ENCODE measurements at regions not wholly inside any gene's neighbourhood (a gene's known extent, or its start where the extent isn't known, plus 50 kb on each side); places are given as distances from the start of the nearest gene placed in this dataset.
A peak's percentile ranks its signal among the peaks of the same experiment; 100 is the strongest.

DNA sequence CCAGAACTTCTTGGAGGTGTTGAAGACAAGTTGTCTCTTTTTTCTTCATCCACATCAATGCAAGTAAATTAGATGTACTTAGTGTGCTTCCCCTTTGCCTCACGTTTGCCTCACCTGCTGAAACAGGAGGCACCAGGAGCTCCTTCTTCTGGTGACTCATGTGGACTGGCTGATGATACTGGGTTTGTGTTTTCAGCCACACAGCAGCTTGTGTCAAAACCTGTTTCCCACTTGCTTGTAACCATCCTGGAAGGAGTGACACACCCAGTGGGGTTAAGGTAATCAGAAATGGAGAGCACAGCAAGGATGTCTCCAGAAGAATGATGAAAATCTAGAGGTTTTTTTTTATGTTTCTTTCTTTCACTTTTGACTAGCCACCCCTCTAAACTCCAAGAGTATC, 143.3 kb upstream of the RBMS3 start:
- intact Hi-C loops (cut with DNase I): no loop called here
- ATAC-seq: no peak
- no peaks in the 10 kb centered on the region for H3K36me3 ChIP-seq
- peaks cover 0 to 2% (median 0%) of the 10 kb centered on the region in 9 donors for H3K27me3 ChIP-seq
- DNase-seq: no peak
- no peak overlapping the region for H3K4me3 ChIP-seq
- H3K9me3 ChIP-seq: no peaks in the 10 kb centered on the region
- TF ChIP-seq, protein P1, sequence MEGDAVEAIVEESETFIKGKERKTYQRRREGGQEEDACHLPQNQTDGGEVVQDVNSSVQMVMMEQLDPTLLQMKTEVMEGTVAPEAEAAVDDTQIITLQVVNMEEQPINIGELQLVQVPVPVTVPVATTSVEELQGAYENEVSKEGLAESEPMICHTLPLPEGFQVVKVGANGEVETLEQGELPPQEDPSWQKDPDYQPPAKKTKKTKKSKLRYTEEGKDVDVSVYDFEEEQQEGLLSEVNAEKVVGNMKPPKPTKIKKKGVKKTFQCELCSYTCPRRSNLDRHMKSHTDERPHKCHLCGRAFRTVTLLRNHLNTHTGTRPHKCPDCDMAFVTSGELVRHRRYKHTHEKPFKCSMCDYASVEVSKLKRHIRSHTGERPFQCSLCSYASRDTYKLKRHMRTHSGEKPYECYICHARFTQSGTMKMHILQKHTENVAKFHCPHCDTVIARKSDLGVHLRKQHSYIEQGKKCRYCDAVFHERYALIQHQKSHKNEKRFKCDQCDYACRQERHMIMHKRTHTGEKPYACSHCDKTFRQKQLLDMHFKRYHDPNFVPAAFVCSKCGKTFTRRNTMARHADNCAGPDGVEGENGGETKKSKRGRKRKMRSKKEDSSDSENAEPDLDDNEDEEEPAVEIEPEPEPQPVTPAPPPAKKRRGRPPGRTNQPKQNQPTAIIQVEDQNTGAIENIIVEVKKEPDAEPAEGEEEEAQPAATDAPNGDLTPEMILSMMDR (IDR thresholded peaks at IDR 0.05): no peak
- TF ChIP-seq POLR2A (IDR thresholded peaks at IDR 0.05): no peak
- H3K27ac ChIP-seq: no peak overlapping the region
- 75 to 86% (median 80%) methylated on average over 1 of the region's 1 CpG for WGBS, 4 donors
- H3K4me1 ChIP-seq: peaks cover 0 to 25% (median 2%) of the 10 kb centered on the region in 12 donors

DNA sequence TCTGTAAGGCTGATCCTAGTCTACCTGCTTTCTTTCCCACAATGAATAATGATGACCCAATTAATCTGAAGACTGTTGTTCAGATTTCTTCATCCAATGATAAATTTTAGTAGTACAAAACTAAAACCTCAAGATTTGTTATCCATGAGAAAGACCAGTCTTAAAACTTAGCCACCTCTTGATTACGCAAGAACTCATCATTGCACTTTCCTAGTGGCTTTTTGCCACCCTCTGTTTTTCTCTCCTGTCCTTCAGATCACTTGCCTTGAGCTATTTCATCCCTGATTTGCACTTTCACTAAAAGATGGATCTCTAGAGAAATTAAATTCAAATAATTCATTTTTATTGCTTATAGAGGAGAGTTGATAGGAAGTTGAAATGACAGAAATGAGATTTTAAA, 142.7 kb upstream of the RBMS3 start:
- Histone ChIP-seq H3K27me3 (peaks cover 0 to 2% (median 0%) of the 10 kb centered on the region in 9 donors), H3K9me3 (no peaks in the 10 kb centered on the region), H3K36me3 (no peaks in the 10 kb centered on the region), H3K27ac (no peak overlapping the region), H3K4me3 (no peak overlapping the region), H3K4me1 (peaks cover 0 to 25% (median 2%) of the 10 kb centered on the region in 12 donors)
- intact Hi-C loops (cut with DNase I): no loop called here
- WGBS, 4 donors: 95 to 100% (median 97%) methylated on average over 1 of the region's 1 CpG
- no peak for ATAC-seq
- DNase-seq: no peak
- TF ChIP-seq, protein P1 (IDR thresholded peaks at IDR 0.05): no peak
- no peak for TF ChIP-seq POLR2A (IDR thresholded peaks at IDR 0.05)

DNA sequence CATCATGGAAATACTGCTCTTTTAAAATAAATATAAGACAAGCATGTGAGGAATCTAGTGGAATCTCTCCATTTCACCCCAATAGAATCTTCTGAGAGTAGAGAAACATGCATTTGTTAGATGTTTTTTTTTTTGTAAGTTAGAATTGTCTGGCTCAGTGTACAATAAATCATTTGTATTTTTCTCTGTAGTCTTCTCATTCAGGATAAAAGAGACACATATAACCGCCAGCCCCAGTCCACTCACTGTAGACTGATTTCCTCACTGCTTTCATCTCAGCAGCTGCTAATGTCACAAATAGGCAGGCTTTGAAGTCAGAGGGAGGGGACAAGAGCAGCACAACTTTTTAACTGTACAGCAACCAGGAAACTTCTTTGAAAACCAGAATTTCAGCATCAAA, 140.2 kb upstream of the RBMS3 start:
- intact Hi-C loops (cut with DNase I): loop anchor here in 8 of 10 donors (5.0 to 10.0 kb wide), 6 partner anchors 134 to 627 kb away; no protein-coding TSS in a partner anchor
- Histone ChIP-seq H3K9me3 (no peaks in the 10 kb centered on the region), H3K4me1 (peaks cover 0 to 33% (median 6%) of the 10 kb centered on the region in 12 donors), H3K4me3 (peak overlapping the region in 2 of 12 donors; percentile 2 to 24), H3K36me3 (no peaks in the 10 kb centered on the region), H3K27me3 (peaks cover 0 to 2% (median 0%) of the 10 kb centered on the region in 9 donors), H3K27ac (peak overlapping the region in 7 of 12 donors; percentile 25 to 66 (median 51))
- DNase-seq (no peak), ATAC-seq (peak in 3 of 4 donors; percentile 45 to 80 (median 65))
- 54 to 72% (median 62%) methylated on average over 1 of the region's 1 CpG for WGBS, 4 donors
- TF ChIP-seq, protein P1 (IDR thresholded peaks at IDR 0.05): no peak
- no peak for TF ChIP-seq POLR2A (IDR thresholded peaks at IDR 0.05)

DNA sequence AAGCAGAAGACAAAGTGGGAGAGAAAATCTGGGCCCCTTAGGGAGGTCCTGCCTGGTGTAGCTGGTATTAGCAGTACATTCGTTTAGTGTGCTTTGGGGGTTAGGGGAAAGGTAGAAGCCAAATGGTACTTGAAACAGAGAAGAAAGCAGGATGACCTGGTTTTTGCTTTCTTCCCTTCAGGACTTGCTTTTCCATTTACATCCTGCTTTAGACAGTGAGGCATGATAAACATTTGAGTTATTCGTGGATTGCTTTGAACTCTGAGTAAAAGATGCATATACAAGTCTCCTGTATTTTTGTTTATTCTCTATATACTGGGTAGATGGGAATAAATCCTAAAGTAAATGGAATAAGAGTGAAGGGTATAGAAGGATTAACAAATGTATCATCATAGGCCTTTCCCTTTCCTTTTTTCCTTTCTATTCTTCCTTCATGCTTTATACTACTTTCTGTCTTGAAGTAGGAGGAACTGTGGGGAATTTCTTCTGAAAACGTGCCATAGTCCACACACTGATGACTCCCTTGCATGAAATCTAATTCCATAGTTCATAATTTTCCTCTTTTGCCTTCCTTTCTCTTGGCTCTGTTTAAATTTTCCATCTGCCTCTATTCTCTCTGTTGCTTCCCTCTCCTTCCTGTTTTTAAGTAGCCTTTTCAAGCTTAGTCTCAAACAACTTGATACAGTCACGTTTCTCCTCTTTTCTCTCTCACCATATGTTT, 139.5 kb upstream of the RBMS3 start:
- H3K4me1 ChIP-seq: peaks cover 0 to 33% (median 6%) of the 10 kb centered on the region in 12 donors
- DNase-seq: no peak
- no peak for ATAC-seq
- H3K9me3 ChIP-seq: no peaks in the 10 kb centered on the region
- no peaks in the 10 kb centered on the region for H3K27me3 ChIP-seq
- peak overlapping the region in 7 of 12 donors; percentile 25 to 66 (median 51) for H3K27ac ChIP-seq
- TF ChIP-seq, protein P1 (IDR thresholded peaks at IDR 0.05): no peak
- no peak for TF ChIP-seq POLR2A (IDR thresholded peaks at IDR 0.05)
- WGBS, 4 donors: 49 to 65% (median 58%) methylated on average over 4 of the region's 4 CpGs
- intact Hi-C loops (cut with DNase I): loop anchor here in 8 of 10 donors (5.0 to 10.0 kb wide), 6 partner anchors 133 to 626 kb away; no protein-coding TSS in a partner anchor
- H3K4me3 ChIP-seq: no peak overlapping the region
- H3K36me3 ChIP-seq: no peaks in the 10 kb centered on the region

Measured in heart left ventricle (tissue), 16 donors.